ENCODE measurements at regions not wholly inside any gene's neighbourhood (a gene's known extent, or its start where the extent isn't known, plus 50 kb on each side); places are given as distances from the start of the nearest gene placed in this dataset.

DNA sequence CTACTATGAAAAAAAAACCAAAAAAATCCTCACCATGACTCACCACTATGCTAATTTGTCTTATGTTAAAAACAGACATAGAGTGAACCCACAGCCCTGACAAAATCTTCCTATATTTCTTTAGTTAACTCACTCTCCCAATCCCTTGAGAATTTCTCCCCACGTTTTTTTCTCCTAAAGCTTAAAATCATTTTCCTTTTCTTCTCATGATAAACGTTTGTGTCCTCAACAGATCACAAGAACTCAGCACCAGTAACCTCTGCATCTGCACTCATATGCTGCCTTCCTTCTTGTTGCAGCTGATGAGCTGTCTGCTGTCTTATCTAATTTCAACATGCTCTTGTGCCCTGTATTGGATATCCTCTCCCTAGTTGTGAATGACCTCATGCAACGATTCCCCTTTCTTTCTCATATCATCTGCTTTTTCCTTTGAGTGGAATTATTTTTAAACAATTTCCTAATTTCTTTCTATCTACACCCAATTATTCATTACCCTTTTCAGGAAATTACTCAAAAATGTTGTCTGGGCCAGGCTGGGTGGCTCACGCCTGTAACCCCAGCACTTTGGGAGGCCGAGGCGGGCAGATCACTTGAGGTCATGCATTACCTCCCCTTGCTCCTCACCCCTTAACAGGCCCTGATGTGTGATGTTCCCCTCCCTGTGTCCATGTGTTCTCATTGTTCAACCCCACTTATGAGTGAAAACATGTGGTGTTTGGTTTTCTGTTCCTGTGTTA lies 427.5 kb upstream of the MGAT4C start:
- TF ChIP-seq EZH2 (IDR thresholded peaks at IDR 0.05; ENCODE audit: insufficient read depth, poor library complexity, severe bottlenecking) (no peak), EZH2phosphoT487 (IDR thresholded peaks at IDR 0.05; ENCODE audit: insufficient read depth, low read depth) (no peak)
